NCI-H524 treated with DMSO at 0.1 percent for 48 hours (cell line): ENCODE measurements at regions not wholly inside any gene's neighbourhood (a gene's known extent, or its start where the extent isn't known, plus 50 kb on each side); places are given as distances from the start of the nearest gene placed in this dataset.
"Not testable (repeated sequence)": the region's sequence is repeated elsewhere in the genome, so short reads cannot be mapped to it uniquely, and the experiment has no call there.

Experiments used
- DNase-seq: peaks from one replicate; lab custom pipeline; 2025; lab: John Stamatoyannopoulos, UW

- DNase-seq = no peak
Observed at GRCh38 chr2:176851889-176852483, 360.6 kb upstream of the HNRNPA3 start.

GRCh38 chr2:176852667-176853066 lies 359.9 kb upstream of the HNRNPA3 start:
- no peak for DNase-seq

- no peak for DNase-seq
Observed at GRCh38 chr2:176854062-176854461, 358.5 kb upstream of the HNRNPA3 start.

GRCh38 chr2:176854878-176855277 lies 357.7 kb upstream of the HNRNPA3 start:
- DNase-seq = no peak

GRCh38 chr2:176856683-176857082 lies 355.9 kb upstream of the HNRNPA3 start:
- DNase-seq = no peak

- DNase-seq = no peak
Observed at GRCh38 chr2:176865336-176865735, 347.3 kb upstream of the HNRNPA3 start.

- DNase-seq = no peak
Observed at GRCh38 chr2:176872406-176872805, 340.2 kb upstream of the HNRNPA3 start.

GRCh38 chr2:176873403-176873802 lies 339.2 kb upstream of the HNRNPA3 start:
- DNase-seq = no peak

- no peak for DNase-seq
Observed at GRCh38 chr2:176876493-176877103, 336.0 kb upstream of the HNRNPA3 start.

GRCh38 chr2:176879426-176879995 lies 333.1 kb upstream of the HNRNPA3 start:
- DNase-seq = no peak

- DNase-seq = not testable (repeated sequence)
Observed at GRCh38 chr2:176882045-176882444, 330.5 kb upstream of the HNRNPA3 start.

- no peak for DNase-seq
Observed at GRCh38 chr2:176885001-176885643, 327.5 kb upstream of the HNRNPA3 start.

GRCh38 chr2:176885661-176886060 lies 326.9 kb upstream of the HNRNPA3 start:
- DNase-seq = no peak

- DNase-seq = no peak
Observed at GRCh38 chr2:176891105-176891504, 321.5 kb upstream of the HNRNPA3 start.

GRCh38 chr2:176891857-176892256 lies 320.7 kb upstream of the HNRNPA3 start:
- no peak for DNase-seq

GRCh38 chr2:176892676-176893226 lies 319.8 kb upstream of the HNRNPA3 start:
- DNase-seq = no peak

- DNase-seq = no peak
Observed at GRCh38 chr2:176895158-176895557, 317.4 kb upstream of the HNRNPA3 start.

- peak; percentile 53 for DNase-seq
Observed at GRCh38 chr2:176902454-176902853, 310.1 kb upstream of the HNRNPA3 start.

GRCh38 chr2:176904053-176904452 lies 308.5 kb upstream of the HNRNPA3 start:
- DNase-seq = not testable (repeated sequence)

- no peak for DNase-seq
Observed at GRCh38 chr2:176907341-176907740, 305.3 kb upstream of the HNRNPA3 start.

GRCh38 chr2:176910828-176911227 lies 301.8 kb upstream of the HNRNPA3 start:
- no peak for DNase-seq

- DNase-seq = no peak
Observed at GRCh38 chr2:176913955-176914354, 298.6 kb upstream of the HNRNPA3 start.

- DNase-seq = no peak
Observed at GRCh38 chr2:176914371-176914770, 298.2 kb upstream of the HNRNPA3 start.
